ENCODE measurements at regions not wholly inside any gene's neighbourhood (a gene's known extent, or its start where the extent isn't known, plus 50 kb on each side); places are given as distances from the start of the nearest gene placed in this dataset.
"Not testable (repeated sequence)": the region's sequence is repeated elsewhere in the genome, so short reads cannot be mapped to it uniquely, and the experiment has no call there.

- Histone ChIP-seq H3K27me3 (no peaks in the 10 kb centered on the region), H3K4me1 (peaks cover 0 to 23% (median 5%) of the 10 kb centered on the region in 4 donors), H3K9me3 (no peaks in the 10 kb centered on the region), H3K27ac (no peak overlapping the region), H3K36me3 (no peaks in the 10 kb centered on the region), H3K4me3 (no peak overlapping the region)
- intact Hi-C loops (cut with DNase I; ENCODE audit: low total_unique reads): no loop called here
- no peak for TF ChIP-seq EP300 (IDR thresholded peaks at IDR 0.05)
- TF ChIP-seq POLR2A (IDR thresholded peaks at IDR 0.05): no peak
- no peak for TF ChIP-seq POLR2AphosphoS5 (IDR thresholded peaks at IDR 0.05)
- TF ChIP-seq CTCF (IDR thresholded peaks at IDR 0.05): no peak
- 36 to 48% (median 43%) methylated on average over 7 of the region's 7 CpGs for WGBS, 5 donors
- DNase-seq: peak in 1 of 2 donors; percentile 83
Measured at GRCh38 chr1:93758842-93759515, 77.3 kb upstream of the BCAR3 start.

GRCh38 chr1:93757256-93758036, 75.8 kb upstream of the BCAR3 start:
- TF ChIP-seq POLR2A (IDR thresholded peaks at IDR 0.05) (no peak), POLR2AphosphoS5 (IDR thresholded peaks at IDR 0.05) (no peak), CTCF (IDR thresholded peaks at IDR 0.05) (no peak), EP300 (IDR thresholded peaks at IDR 0.05) (no peak)
- peaks cover 0 to 27% (median 5%) of the 10 kb centered on the region in 4 donors for H3K4me1 ChIP-seq
- H3K36me3 ChIP-seq: no peaks in the 10 kb centered on the region
- H3K4me3 ChIP-seq: no peak overlapping the region
- H3K27me3 ChIP-seq: no peaks in the 10 kb centered on the region
- no peaks in the 10 kb centered on the region for H3K9me3 ChIP-seq
- 81 to 98% (median 93%) methylated on average over 8 of the region's 8 CpGs for WGBS, 5 donors
- intact Hi-C loops (cut with DNase I; ENCODE audit: low total_unique reads): no loop called here
- no peak overlapping the region for H3K27ac ChIP-seq
- no peak for DNase-seq

- Histone ChIP-seq H3K9me3 (no peaks in the 10 kb centered on the region), H3K4me1 (peaks cover 0 to 30% (median 5%) of the 10 kb centered on the region in 4 donors), H3K27ac (no peak overlapping the region), H3K36me3 (no peaks in the 10 kb centered on the region), H3K4me3 (no peak overlapping the region), H3K27me3 (no peaks in the 10 kb centered on the region)
- no peak for DNase-seq
- TF ChIP-seq POLR2A (IDR thresholded peaks at IDR 0.05): no peak
- intact Hi-C loops (cut with DNase I; ENCODE audit: low total_unique reads): no loop called here
Measured at GRCh38 chr1:93756657-93757056, 75.0 kb upstream of the BCAR3 start.

- peaks cover 0 to 40% (median 5%) of the 10 kb centered on the region in 4 donors for H3K4me1 ChIP-seq
- H3K9me3 ChIP-seq; H3K36me3 ChIP-seq; DNase-seq; H3K27ac ChIP-seq; H3K27me3 ChIP-seq; intact Hi-C loops (cut with DNase I; ENCODE audit: low total_unique reads); H3K4me3 ChIP-seq: not testable (repeated sequence)
Measured at GRCh38 chr1:93755251-93755715, 73.6 kb upstream of the BCAR3 start.

GRCh38 chr1:93753791-93754763, 72.4 kb upstream of the BCAR3 start:
- Histone ChIP-seq H3K27ac (no peak overlapping the region), H3K9me3 (no peaks in the 10 kb centered on the region), H3K4me3 (no peak overlapping the region), H3K36me3 (no peaks in the 10 kb centered on the region), H3K4me1 (peaks cover 0 to 28% (median 3%) of the 10 kb centered on the region in 4 donors), H3K27me3 (no peaks in the 10 kb centered on the region)
- TF ChIP-seq CTCF (IDR thresholded peaks at IDR 0.05): no peak
- no peak for TF ChIP-seq POLR2AphosphoS5 (IDR thresholded peaks at IDR 0.05)
- no peak for TF ChIP-seq EP300 (IDR thresholded peaks at IDR 0.05)
- no peak for TF ChIP-seq POLR2A (IDR thresholded peaks at IDR 0.05)
- intact Hi-C loops (cut with DNase I; ENCODE audit: low total_unique reads): no loop called here
- peak in 1 of 2 donors; percentile 51 for DNase-seq
- 49 to 72% (median 59%) methylated on average over 6 of the region's 6 CpGs for WGBS, 5 donors
